Endothelial cell of umbilical vein (primary cell): ENCODE measurements at regions not wholly inside any gene's neighbourhood (a gene's known extent, or its start where the extent isn't known, plus 50 kb on each side); places are given as distances from the start of the nearest gene placed in this dataset.

ENCODE experiments used
- BruUV-seq: library from RNA; stranded (reverse); fragments of 400-500 nt; replicated peaks from 2 replicates; lab custom pipeline; 2021; lab: Mats Ljungman, UMichigan
- CTCF ChIA-PET: fragments of 300-600, 350-600 bp; sonication (Branson Sonifier 250); formaldehyde crosslinking; loops from one replicate; lab custom pipeline; 2021; ENCODE audit warnings: antibody characterized with exemption, inconsistent platforms; lab: Charles Lee
- POLR2A ChIA-PET: fragments of 300-600, 350-600 bp; sonication (Branson Sonifier 250); formaldehyde crosslinking; loops from one replicate; lab custom pipeline; 2021; ENCODE audit warnings: antibody characterized with exemption, inconsistent platforms; lab: Charles Lee
- DNase-seq: peaks from one replicate; pipeline ENCODE4 v3.0.0-alpha.2; 2011; ENCODE audit warnings: low read depth, low spot score
- FAIRE-seq: peaks from 2 replicates; lab custom pipeline; 2011; peaks lifted over from hg19 to GRCh38; lab: Jason Lieb, UNC
- H2AFZ ChIP-seq: 2 replicates; pipeline ENCODE4 v1.6.0; 2012; ENCODE audit warnings: low read depth, low read length, control low read depth, inconsistent platforms
- H3K27ac ChIP-seq: 2 replicates; pipeline ENCODE4 v1.5.1; 2011; ENCODE audit warnings: low read depth, mild to moderate bottlenecking, control low read depth, low read length, moderate library complexity; ENCODE audit not compliant: insufficient read depth
- H3K27me3 ChIP-seq, 2 experiments: 2 replicates each; pipeline versions ENCODE4 v1.6.0 to v1.6.1; 2011; ENCODE audit warnings: low read length in 2 of 2, mixed read lengths in 1 of 2; ENCODE audit not compliant: control insufficient read depth in 2 of 2, insufficient read depth in 2 of 2
- H3K36me3 ChIP-seq, 2 experiments: 2 replicates in 1 of 2; 3 replicates in 1 of 2; pipeline ENCODE4 v1.5.1; 2011; ENCODE audit warnings: low read length in 2 of 2, mild to moderate bottlenecking in 1 of 2, moderate library complexity in 1 of 2; ENCODE audit not compliant: control insufficient read depth in 2 of 2, insufficient read depth in 2 of 2; ENCODE audit errors: extremely low read depth in 1 of 2
- H3K4me1 ChIP-seq: 3 replicates; pipeline ENCODE4 v1.5.1; 2011; ENCODE audit warnings: mild to moderate bottlenecking, low read length; ENCODE audit not compliant: control insufficient read depth, insufficient read depth; ENCODE audit errors: extremely low read depth
- H3K4me2 ChIP-seq: 2 replicates; pipeline ENCODE4 v1.6.1; 2011; ENCODE audit warnings: low read length, control low read depth, mixed read lengths; ENCODE audit not compliant: insufficient read depth
- H3K4me3 ChIP-seq, 3 experiments: fragments of 200-600 bp in 1 of 3; sonication (generic), shearing (Covaris generic) in 1 of 3; replicated peaks in 1 of 3; 2 replicates each; pipeline ENCODE4 v1.5.1; 2011 to 2016; ENCODE audit warnings: control low read depth in 3 of 3, low read length in 3 of 3, mild to moderate bottlenecking in 2 of 3, inconsistent platforms in 1 of 3, low read depth in 1 of 3, moderate library complexity in 1 of 3; ENCODE audit not compliant: insufficient read depth in 1 of 3
- H3K79me2 ChIP-seq: 2 replicates; pipeline ENCODE4 v1.6.0; 2012; ENCODE audit warnings: low read length, inconsistent platforms; ENCODE audit not compliant: control insufficient read depth, insufficient read depth
- H3K9ac ChIP-seq: replicated peaks from 2 replicates; pipeline ENCODE3; 2011; ENCODE audit warnings: low read length, control low read depth; ENCODE audit not compliant: insufficient read depth; ENCODE audit errors: extremely low read depth
- H3K9me1 ChIP-seq: replicated peaks from 3 replicates; pipeline ENCODE4 v1.6.0; 2011; ENCODE audit warnings: mild to moderate bottlenecking, low read length; ENCODE audit not compliant: control insufficient read depth, insufficient read depth; ENCODE audit errors: extremely low read depth
- H3K9me3 ChIP-seq: replicated peaks from 2 replicates; pipeline ENCODE4 v1.5.1; 2012; ENCODE audit warnings: low read length, inconsistent platforms; ENCODE audit not compliant: control insufficient read depth, insufficient read depth
- H4K20me1 ChIP-seq: replicated peaks from 2 replicates; pipeline ENCODE3; 2011; ENCODE audit warnings: mild to moderate bottlenecking, low read length; ENCODE audit not compliant: control insufficient read depth, insufficient read depth; ENCODE audit errors: extremely low read depth
- CTCF ChIP-seq, 2 donors: IDR thresholded peaks; 1 replicate in 1 of 2; 2 replicates in 1 of 2; pipeline ENCODE4 v1.5.1; 2011; ENCODE audit warnings: low read length in 2 of 2, mild to moderate bottlenecking in 2 of 2, moderate library complexity in 2 of 2, control low read depth in 1 of 2, inconsistent platforms in 1 of 2, low read depth in 1 of 2; ENCODE audit not compliant: insufficient read depth in 1 of 2; ENCODE audit errors: extremely low read depth in 1 of 2
- EZH2 ChIP-seq: IDR thresholded peaks from 2 replicates; pipeline ENCODE4 v1.6.1; 2012; ENCODE audit warnings: borderline replicate concordance, low read depth, mild to moderate bottlenecking, moderate library complexity, low read length, inconsistent platforms; ENCODE audit not compliant: severe bottlenecking
- FOS ChIP-seq: IDR thresholded peaks from 2 replicates; pipeline ENCODE4 v1.6.1; 2011; ENCODE audit warnings: mild to moderate bottlenecking, low read length, moderate library complexity, borderline replicate concordance; ENCODE audit not compliant: insufficient read depth
- GATA2 ChIP-seq: IDR thresholded peaks from 2 replicates; pipeline ENCODE4 v1.7.0; 2011; ENCODE audit warnings: low read depth, mild to moderate bottlenecking, moderate library complexity, mixed read lengths, low read length; ENCODE audit not compliant: insufficient read length, insufficient read depth
- JUN ChIP-seq: IDR thresholded peaks from 2 replicates; pipeline ENCODE4 v1.6.1; 2011; ENCODE audit warnings: borderline replicate concordance, low read depth; ENCODE audit not compliant: insufficient read length, insufficient read depth
- MYC ChIP-seq: IDR thresholded peaks from one replicate; pipeline ENCODE4 v1.6.1; 2011; ENCODE audit warnings: mild to moderate bottlenecking, low read depth, low read length
- POLR2A ChIP-seq: IDR thresholded peaks from 2 replicates; pipeline ENCODE4 v1.6.1; 2012; ENCODE audit warnings: low read depth, mild to moderate bottlenecking, control low read depth, low read length
- POLR2AphosphoS5 ChIP-seq: IDR thresholded peaks from 2 replicates; pipeline ENCODE4 v1.6.1; 2012; ENCODE audit warnings: low read depth, mild to moderate bottlenecking, control low read depth, low read length, moderate library complexity; ENCODE audit not compliant: insufficient read depth
- dilution Hi-C: fragments of 300-500 bp; cut with MboI; formaldehyde crosslinking; loops from one replicate; pipeline ENCODE4 v1.15.0; 2019; ENCODE audit warnings: low sequenced_read_pairs; ENCODE audit not compliant: extremely low pct_ligation_motif_present
- intact Hi-C: fragments of 100-400 bp; cut with micrococcal nuclease; formaldehyde crosslinking; loops from one replicate; pipeline ENCODE4 v1.10.0; 2022
- TF ChIP-seq, protein P1 (sequence below): IDR thresholded peaks from 2 replicates; pipeline ENCODE4 v1.6.1; 2011; ENCODE audit not compliant: insufficient read depth, insufficient read length

- BruUV-seq: no TSS peak
- DNase-seq (no peak), FAIRE-seq (no peak)
- TF ChIP-seq, protein P1, sequence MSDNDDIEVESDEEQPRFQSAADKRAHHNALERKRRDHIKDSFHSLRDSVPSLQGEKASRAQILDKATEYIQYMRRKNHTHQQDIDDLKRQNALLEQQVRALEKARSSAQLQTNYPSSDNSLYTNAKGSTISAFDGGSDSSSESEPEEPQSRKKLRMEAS: no peak
- TF ChIP-seq FOS (no peak), POLR2A (no peak), MYC (no peak), JUN (no peak), POLR2AphosphoS5 (no peak), GATA2 (no peak), CTCF (IDR thresholded peaks at IDR 0.05; ENCODE audit: extremely low read depth in 1 of 2, insufficient read depth in 1 of 2, low read depth in 1 of 2, low read length in 2 of 2) (no peak), EZH2 (no peak)
- no peak overlapping the region for H3K4me2 ChIP-seq
- intact Hi-C loops (no loop called here), dilution Hi-C loops (no loop called here)
- no peaks in the 10 kb centered on the region for H3K36me3 ChIP-seq
- H3K4me1 ChIP-seq: no peaks in the 10 kb centered on the region
- ChIA-PET POLR2A (no interaction called here), CTCF (no interaction called here)
- H2AFZ ChIP-seq: no peak overlapping the region
- H3K9ac ChIP-seq: no peak overlapping the region
- H3K9me3 ChIP-seq: no peaks in the 10 kb centered on the region
- H3K4me3 ChIP-seq: no peak overlapping the region
- H3K9me1 ChIP-seq: no peaks in the 10 kb centered on the region
- no peaks in the 10 kb centered on the region for H3K79me2 ChIP-seq
- H3K27ac ChIP-seq: no peak overlapping the region
- H4K20me1 ChIP-seq: no peaks in the 10 kb centered on the region
- H3K27me3 ChIP-seq: no peaks in the 10 kb centered on the region
These were observed 692.8 kb upstream of the TENM3 start for GRCh38 chr4:181550381-181550780.
